Right cardiac atrium (tissue), 5 donors: ENCODE measurements at regions not wholly inside any gene's neighbourhood (a gene's known extent, or its start where the extent isn't known, plus 50 kb on each side); places are given as distances from the start of the nearest gene placed in this dataset.
A peak's percentile ranks its signal among the peaks of the same experiment; 100 is the strongest.

Source experiments
- ATAC-seq, 2 donors: fragments of 200-7000 bp; cut with Tn5 transposase; one replicate each; pipeline versions ENCODE4 v1.8.0 to v1.9.1; 2020; ENCODE audit warnings: moderate library complexity in 2 of 2, mild to moderate bottlenecking in 1 of 2
- DNase-seq, 3 donors: peaks; one replicate each; pipeline ENCODE4 v3.0.0-alpha.2; 2020
- H3K27ac ChIP-seq: one replicate; pipeline ENCODE4 v1.5.1; 2013; ENCODE audit warnings: mild to moderate bottlenecking, low read length, control low read depth, moderate library complexity
- H3K27me3 ChIP-seq: one replicate; pipeline ENCODE4 v1.6.1; 2013; ENCODE audit not compliant: control insufficient read depth, insufficient read depth
- H3K4me1 ChIP-seq: one replicate; pipeline ENCODE4 v1.6.1; 2013; ENCODE audit warnings: low read length; ENCODE audit not compliant: control insufficient read depth, insufficient read depth
- H3K4me3 ChIP-seq: one replicate; pipeline ENCODE4 v1.5.1; 2013; ENCODE audit warnings: low read length, control low read depth
- H3K9me3 ChIP-seq: one replicate; pipeline ENCODE4 v1.6.1; 2013; ENCODE audit warnings: low read length; ENCODE audit not compliant: control insufficient read depth
- WGBS: extraction: QIAGEN DNeasy Blood & Tissue Kit; methylation state at CpG from one replicate; pipeline ENCODE4 v1.1.7; 2013; 5-methylcytosine and 5-hydroxymethylcytosine counted together
- intact Hi-C, 4 donors: fragments of 100-400 bp; cut with DNase I; formaldehyde crosslinking; loops; one replicate each; pipeline versions ENCODE4 v1.11.0 to v1.14.0; 2022 to 2023
- donor health status: healthy with polysubstance abuse.
- donor health status: DM: no; HTN: yes; CAD: no.
- donor health status: DM: no; HTN: no; CAD: no.
- donor health status: DM: no; HTN: yes; CAD: no; lungs with severe emphysema.
- donor health status: DM: yes; HTN: yes; CAD: no.

GRCh38 chr4:23165669-23166068, 472.9 kb downstream of the GBA3 start:
- WGBS, result 96% methylated on average over 1 of the region's 1 CpG
- ATAC-seq, result no peak
- no peak overlapping the region for H3K27ac ChIP-seq
- H3K4me3 ChIP-seq, result no peak overlapping the region
- H3K27me3 ChIP-seq, result no peaks in the 10 kb centered on the region
- DNase-seq, result no peak
- no peaks in the 10 kb centered on the region for H3K9me3 ChIP-seq
- intact Hi-C loops, result no loop called here
- H3K4me1 ChIP-seq, result no peaks in the 10 kb centered on the region

GRCh38 chr4:23163647-23164436, 471.1 kb downstream of the GBA3 start:
- Histone ChIP-seq H3K9me3 (no peaks in the 10 kb centered on the region), H3K27ac (no peak overlapping the region), H3K4me3 (no peak overlapping the region), H3K4me1 (no peaks in the 10 kb centered on the region), H3K27me3 (no peaks in the 10 kb centered on the region)
- intact Hi-C loops, result no loop called here
- ATAC-seq, result no peak
- WGBS, result 73% methylated on average over 6 of the region's 6 CpGs
- no peak for DNase-seq

DNA sequence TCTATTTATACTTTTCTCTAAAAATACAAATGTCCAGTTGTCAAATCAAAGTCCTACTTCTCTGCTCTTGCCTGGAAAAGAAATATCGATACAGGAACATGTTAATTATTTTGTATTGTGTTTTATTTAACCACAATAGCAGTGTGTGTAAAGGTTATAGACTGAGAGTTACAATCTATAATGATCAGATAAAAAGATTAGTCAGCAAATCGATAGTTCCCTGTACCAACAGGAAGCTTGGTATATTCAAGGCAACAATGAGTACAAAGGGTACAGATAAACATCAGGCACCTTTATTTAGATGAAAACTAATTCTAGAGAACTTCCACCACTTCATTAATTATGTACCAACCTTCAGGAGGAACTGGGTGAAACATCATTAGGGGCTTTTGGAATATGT, 469.5 kb downstream of the GBA3 start:
- ATAC-seq (no peak), DNase-seq (no peak)
- H3K9me3 ChIP-seq, result no peaks in the 10 kb centered on the region
- intact Hi-C loops, result no loop called here
- no peak overlapping the region for H3K27ac ChIP-seq
- no peaks in the 10 kb centered on the region for H3K4me1 ChIP-seq
- WGBS, result 82% methylated on average over 2 of the region's 2 CpGs
- H3K27me3 ChIP-seq, result no peaks in the 10 kb centered on the region
- H3K4me3 ChIP-seq, result no peak overlapping the region

- WGBS, result 80% methylated on average over 3 of the region's 3 CpGs
- no peak for DNase-seq
- intact Hi-C loops, result no loop called here
- Histone ChIP-seq H3K9me3 (no peaks in the 10 kb centered on the region), H3K4me1 (no peaks in the 10 kb centered on the region), H3K27ac (no peak overlapping the region), H3K27me3 (no peaks in the 10 kb centered on the region), H3K4me3 (no peak overlapping the region)
- ATAC-seq, result no peak
Observed at GRCh38 chr4:23161787-23162186, 469.1 kb downstream of the GBA3 start.

DNA sequence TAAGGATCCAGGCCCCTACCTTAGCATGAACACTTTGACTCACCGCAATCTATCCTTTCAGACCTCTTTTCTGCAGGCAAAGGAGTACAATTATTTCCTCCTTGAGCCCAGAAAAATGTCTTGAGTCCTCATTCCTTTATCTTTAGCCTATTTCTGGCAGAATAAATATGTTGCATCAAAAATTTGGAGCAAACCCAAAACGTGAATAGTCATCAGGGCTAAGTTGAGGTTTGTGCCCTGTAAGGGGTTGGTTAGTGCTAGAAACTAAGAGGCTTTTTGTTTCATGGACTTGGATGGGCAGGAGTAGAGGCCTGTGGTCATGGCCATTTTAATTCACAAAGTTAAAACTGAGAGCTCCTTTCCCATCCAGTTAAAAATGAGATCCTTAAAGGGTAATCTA, 460.3 kb downstream of the GBA3 start:
- intact Hi-C loops, result no loop called here
- H3K4me1 ChIP-seq, result no peaks in the 10 kb centered on the region
- DNase-seq, result no peak
- no peaks in the 10 kb centered on the region for H3K9me3 ChIP-seq
- ATAC-seq, result no peak
- no peaks in the 10 kb centered on the region for H3K27me3 ChIP-seq
- H3K27ac ChIP-seq, result no peak overlapping the region
- WGBS, result 67% methylated on average over 2 of the region's 2 CpGs
- H3K4me3 ChIP-seq, result no peak overlapping the region

DNA sequence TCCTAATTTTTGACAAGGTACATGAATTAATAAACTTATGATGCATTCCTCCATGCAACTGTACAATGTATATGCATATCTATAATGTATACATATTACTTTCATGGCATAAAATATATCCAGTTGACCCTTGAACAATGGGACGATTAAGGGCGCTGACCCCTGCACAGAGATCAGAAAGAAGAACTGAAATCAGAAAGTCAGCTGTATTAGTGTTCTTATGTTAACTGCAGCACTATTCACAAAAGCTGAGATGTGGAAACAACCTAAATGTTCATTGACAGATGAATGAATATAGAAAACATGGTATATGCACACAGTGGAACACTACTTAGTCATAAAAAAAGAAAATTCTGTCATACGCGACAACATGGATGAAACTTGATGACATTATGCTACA, 457.1 kb downstream of the GBA3 start:
- H3K4me3 ChIP-seq, result no peak overlapping the region
- no peak overlapping the region for H3K27ac ChIP-seq
- H3K4me1 ChIP-seq, result no peaks in the 10 kb centered on the region
- intact Hi-C loops, result no loop called here
- 91% methylated on average over 4 of the region's 4 CpGs for WGBS
- DNase-seq (no peak), ATAC-seq (no peak)
- no peaks in the 10 kb centered on the region for H3K9me3 ChIP-seq
- no peaks in the 10 kb centered on the region for H3K27me3 ChIP-seq

DNA sequence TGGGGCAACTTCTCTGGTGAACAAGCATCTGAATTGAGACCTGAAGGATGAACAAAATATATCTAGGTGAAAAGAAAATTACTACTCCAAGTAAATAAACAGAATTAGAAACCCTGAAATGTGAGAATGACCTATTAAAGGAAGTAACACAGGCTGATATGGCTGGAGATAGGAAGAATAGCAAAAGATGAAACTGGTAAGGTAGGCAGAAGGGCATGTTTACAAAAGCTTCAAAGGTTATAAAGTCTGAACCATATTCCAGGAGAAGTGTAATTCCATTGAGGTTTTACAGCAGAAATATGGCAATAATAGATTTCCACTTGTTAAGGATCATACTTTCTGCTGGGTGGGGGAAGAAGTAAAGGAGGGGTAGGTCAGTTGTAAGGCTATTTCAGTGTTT, 452.0 kb downstream of the GBA3 start:
- H3K4me1 ChIP-seq, result no peaks in the 10 kb centered on the region
- ATAC-seq (no peak), DNase-seq (no peak)
- H3K4me3 ChIP-seq, result no peak overlapping the region
- intact Hi-C loops, result no loop called here
- no peak overlapping the region for H3K27ac ChIP-seq
- no peaks in the 10 kb centered on the region for H3K27me3 ChIP-seq
- H3K9me3 ChIP-seq, result no peaks in the 10 kb centered on the region

GRCh38 chr4:23135792-23136645, 443.3 kb downstream of the GBA3 start:
- DNase-seq, result no peak
- intact Hi-C loops, result no loop called here
- H3K4me1 ChIP-seq, result no peaks in the 10 kb centered on the region
- no peak overlapping the region for H3K27ac ChIP-seq
- ATAC-seq, result peak in 1 of 2 donors; percentile 48
- H3K27me3 ChIP-seq, result no peaks in the 10 kb centered on the region
- 37% methylated on average over 1 of the region's 1 CpG for WGBS
- no peaks in the 10 kb centered on the region for H3K9me3 ChIP-seq
- no peak overlapping the region for H3K4me3 ChIP-seq

DNA sequence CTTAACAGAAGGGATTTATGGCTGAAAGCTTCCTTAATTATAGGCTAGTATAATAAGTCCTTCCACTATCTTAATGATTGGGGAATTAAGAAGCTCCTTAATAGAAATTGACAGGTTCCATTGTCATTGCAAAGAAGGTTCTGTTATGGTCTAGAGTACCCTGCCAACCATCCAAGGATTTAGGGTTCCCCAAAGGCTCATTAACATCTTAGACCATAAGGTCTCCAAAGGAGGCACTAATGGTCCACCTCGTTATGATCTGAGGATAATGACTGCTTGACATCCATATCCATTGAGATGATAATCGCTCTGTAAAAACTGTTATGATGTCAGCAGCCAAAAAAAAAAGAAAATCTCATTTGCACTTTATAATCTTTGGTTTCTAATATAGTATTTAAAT, 441.6 kb downstream of the GBA3 start:
- no peak for ATAC-seq
- intact Hi-C loops, result no loop called here
- DNase-seq, result no peak
- WGBS, result 80% methylated on average over 2 of the region's 2 CpGs
- no peak overlapping the region for H3K4me3 ChIP-seq
- H3K27me3 ChIP-seq, result no peaks in the 10 kb centered on the region
- H3K9me3 ChIP-seq, result no peaks in the 10 kb centered on the region
- H3K27ac ChIP-seq, result no peak overlapping the region
- no peaks in the 10 kb centered on the region for H3K4me1 ChIP-seq

DNA sequence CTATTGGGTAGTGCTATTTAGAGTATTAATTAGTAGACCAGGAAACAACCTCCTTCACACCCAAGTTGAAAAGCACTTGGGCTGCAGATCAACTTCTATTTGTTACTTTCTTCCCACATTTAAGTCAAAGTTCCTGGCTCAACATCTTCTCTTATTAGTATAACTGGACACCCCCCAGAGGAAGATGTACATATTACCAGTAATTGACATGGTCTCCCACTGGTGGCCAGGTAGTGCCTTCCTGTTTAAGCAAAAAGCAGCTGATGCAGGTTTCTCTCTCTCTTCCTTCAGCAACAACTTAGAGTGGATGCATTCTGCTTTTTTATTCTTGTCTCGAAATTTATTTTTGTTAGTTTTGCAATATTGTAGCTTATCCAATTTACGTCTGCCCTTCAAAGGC, 438.1 kb downstream of the GBA3 start:
- Histone ChIP-seq H3K4me1 (no peaks in the 10 kb centered on the region), H3K27me3 (no peaks in the 10 kb centered on the region), H3K9me3 (no peaks in the 10 kb centered on the region), H3K4me3 (no peak overlapping the region), H3K27ac (no peak overlapping the region)
- DNase-seq (no peak), ATAC-seq (no peak)
- WGBS, result 81% methylated on average over 2 of the region's 2 CpGs
- intact Hi-C loops, result no loop called here

DNA sequence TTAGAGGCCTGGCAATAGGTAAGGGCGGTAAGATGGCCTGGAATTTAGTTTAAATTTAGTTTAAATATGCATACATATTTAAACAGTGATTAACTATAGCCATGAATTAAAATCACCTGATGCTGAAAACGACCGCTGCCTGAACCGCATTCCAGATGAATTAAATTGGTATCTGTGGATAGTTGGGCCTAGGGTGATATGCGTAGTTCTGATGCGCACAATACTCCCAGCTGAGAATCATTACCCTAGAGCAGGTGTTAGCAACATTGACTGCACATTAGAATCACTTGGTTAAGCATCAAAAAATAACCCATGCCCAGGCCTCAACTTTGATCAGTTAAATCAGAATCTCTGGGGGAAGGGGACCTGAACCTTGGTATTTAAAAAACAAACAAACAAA, 432.4 kb downstream of the GBA3 start:
- WGBS, result 95% methylated on average over 6 of the region's 6 CpGs
- Histone ChIP-seq H3K4me3 (no peak overlapping the region), H3K4me1 (no peaks in the 10 kb centered on the region), H3K9me3 (no peaks in the 10 kb centered on the region), H3K27me3 (no peaks in the 10 kb centered on the region), H3K27ac (no peak overlapping the region)
- DNase-seq (no peak), ATAC-seq (no peak)
- intact Hi-C loops, result no loop called here
